NCI-H446 treated with DMSO at 0.1 percent for 48 hours (cell line): ENCODE measurements at regions not wholly inside any gene's neighbourhood (a gene's known extent, or its start where the extent isn't known, plus 50 kb on each side); places are given as distances from the start of the nearest gene placed in this dataset.
"Not testable (repeated sequence)": the region's sequence is repeated elsewhere in the genome, so short reads cannot be mapped to it uniquely, and the experiment has no call there.

ENCODE experiments used
- DNase-seq: peaks from one replicate; lab custom pipeline; 2025; lab: John Stamatoyannopoulos, UW

DNA sequence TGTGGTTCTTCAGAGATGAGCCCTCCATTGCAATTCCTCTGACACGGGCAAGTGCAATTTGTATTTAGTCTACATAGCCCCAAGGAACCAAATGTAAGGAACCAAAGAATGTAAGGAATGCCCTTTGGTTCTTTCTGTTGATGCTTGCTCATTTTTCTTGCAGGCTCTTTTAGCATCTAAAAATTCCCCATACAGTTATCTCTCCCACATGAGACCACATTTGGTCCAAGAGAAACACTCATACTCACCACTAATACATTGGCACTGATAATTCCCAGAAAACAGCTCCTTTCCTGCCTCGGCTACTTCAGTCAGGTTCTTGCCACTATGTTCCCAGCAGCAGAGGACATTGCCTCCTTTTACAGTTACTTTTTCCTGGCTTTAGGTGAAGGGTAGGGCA is 332.6 kb downstream of the AEBP2 start:
- no peak for DNase-seq

DNA sequence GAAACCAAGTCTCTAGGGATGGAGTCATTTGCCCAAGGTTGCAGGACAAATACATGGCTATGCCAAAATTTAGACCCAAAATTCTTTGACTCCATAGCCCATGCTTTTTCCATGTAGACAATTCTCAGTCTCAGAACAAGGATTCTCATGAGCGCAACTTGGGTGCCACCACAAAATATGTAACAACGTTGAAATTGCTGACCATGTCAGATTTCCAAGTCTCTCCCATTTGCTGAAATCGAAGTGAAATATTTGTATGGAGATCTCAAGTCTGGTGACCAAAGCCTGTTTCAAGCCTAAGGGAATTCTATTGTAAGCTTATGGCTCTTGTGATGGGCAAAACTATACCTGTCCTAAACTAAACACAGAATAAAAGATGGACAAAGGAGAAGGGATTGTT is 333.5 kb downstream of the AEBP2 start:
- no peak for DNase-seq

GRCh38 chr12:19775241-19775640 is 335.9 kb downstream of the AEBP2 start:
- no peak for DNase-seq

GRCh38 chr12:19775976-19776375 is 336.7 kb downstream of the AEBP2 start:
- DNase-seq: not testable (repeated sequence)

DNA sequence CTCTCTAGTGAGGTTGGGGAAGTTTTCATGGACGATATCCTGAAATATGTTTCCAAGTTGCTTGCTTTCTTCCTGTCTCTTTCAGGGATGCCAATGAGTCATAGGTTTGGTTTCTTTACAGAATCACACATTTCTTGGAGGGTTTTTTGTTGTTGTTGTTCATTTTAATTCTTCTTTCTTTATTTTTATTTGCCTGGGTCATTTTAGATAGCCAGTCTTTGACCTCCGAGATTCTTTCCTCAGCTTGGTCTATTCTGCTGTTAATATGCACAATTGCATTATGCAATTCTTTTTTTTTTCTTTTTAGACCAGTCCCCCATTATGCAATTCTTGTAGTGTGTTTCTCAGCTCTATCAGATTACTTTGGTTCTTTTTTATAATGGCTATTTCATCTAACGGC is 338.9 kb downstream of the AEBP2 start:
- DNase-seq: no peak

GRCh38 chr12:19778797-19779196 is 339.5 kb downstream of the AEBP2 start:
- no peak for DNase-seq

GRCh38 chr12:19779395-19780056 is 340.2 kb downstream of the AEBP2 start:
- DNase-seq: no peak

GRCh38 chr12:19780460-19780859 is 341.2 kb downstream of the AEBP2 start:
- DNase-seq: no peak

DNA sequence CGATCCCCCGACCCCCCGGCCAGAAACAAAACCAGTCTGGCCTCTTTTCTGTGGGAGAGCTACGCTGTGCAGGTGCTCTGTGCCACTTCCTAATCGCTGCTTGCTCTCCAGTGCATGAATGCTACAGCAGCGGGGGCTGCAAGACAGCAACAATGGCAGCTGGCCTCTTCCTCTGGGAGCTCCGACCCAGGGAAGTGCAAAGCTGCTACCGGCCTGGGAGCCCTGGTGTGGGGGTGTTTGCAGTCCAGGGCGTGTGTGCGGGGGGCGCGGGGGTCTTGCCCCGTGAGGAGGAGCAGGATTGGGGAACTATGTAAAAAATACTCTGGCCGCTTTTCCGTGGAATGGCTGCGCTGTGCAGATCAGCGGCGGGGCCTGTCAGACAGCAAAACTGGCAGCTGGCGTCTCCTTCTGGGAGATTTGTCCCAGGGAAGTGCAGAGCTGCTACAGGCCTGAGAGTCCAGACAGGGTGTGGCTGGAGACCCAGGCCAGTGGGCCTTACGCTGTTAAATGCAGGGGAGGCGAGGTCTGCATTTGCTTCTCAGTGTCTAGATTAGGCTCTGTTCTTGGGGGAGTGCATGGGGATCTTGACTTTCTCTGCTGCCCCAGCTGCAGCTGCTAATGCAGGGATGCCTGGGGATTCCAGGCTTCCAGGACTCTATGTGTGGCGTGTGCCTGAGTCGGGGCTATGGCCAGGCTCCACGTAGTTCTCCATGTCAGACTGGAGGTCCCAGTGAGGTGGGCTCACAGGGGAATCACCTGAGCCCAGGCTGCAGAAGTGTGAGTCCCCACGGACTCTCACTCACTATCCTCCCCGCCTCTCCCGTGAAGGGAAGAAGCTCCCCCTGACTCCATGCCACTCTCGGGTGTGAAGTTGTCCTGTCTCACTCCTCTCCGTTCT is 344.5 kb downstream of the AEBP2 start:
- DNase-seq: no peak

GRCh38 chr12:19792028-19792427 is 352.7 kb downstream of the AEBP2 start:
- no peak for DNase-seq

- DNase-seq: no peak
These were observed 354.8 kb downstream of the AEBP2 start for GRCh38 chr12:19794116-19794515.

- DNase-seq: no peak
These were observed 359.9 kb downstream of the AEBP2 start for GRCh38 chr12:19799216-19799615.

GRCh38 chr12:19799895-19800602 is 360.8 kb downstream of the AEBP2 start:
- no peak for DNase-seq

DNA sequence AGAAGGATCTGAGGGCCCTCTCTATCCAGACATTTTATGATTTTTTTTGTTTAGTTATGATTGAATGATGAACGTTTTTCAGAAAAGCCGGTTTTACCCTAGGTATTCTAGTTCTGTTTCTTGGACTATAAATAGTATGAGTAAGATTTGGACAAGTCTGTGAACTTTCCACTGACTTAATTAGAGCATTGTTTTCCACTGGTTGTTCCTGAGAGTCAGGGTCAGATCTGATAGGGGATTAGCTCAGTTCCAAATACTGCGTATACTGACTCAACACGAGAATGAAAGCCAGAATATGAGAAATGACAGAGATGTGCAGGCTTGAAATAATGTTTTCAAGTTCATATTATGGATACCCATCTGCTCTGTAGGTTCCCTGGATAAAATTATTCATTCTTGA is 361.6 kb downstream of the AEBP2 start:
- no peak for DNase-seq

GRCh38 chr12:19801941-19802340 is 362.6 kb downstream of the AEBP2 start:
- no peak for DNase-seq

DNA sequence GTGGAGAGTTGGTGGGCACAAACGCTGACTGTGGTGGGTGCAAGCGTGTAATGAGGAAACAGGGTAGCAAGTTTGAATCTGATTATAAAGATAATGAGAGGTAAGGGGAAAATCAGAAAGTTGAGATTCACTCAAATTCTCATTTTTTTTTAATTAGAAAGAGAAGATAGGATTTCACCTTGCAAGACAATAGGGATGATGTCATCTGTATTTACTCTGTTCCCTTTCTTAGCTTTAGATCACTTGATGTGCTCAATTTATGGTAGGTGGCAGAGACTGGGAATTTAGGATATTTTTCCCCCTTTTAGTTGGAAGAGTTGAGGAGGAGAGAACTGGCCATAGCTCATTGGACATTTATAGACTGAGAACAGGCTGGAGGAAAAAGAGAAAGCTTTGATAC is 363.6 kb downstream of the AEBP2 start:
- DNase-seq: no peak

GRCh38 chr12:19804737-19805136 is 365.4 kb downstream of the AEBP2 start:
- DNase-seq: no peak

DNA sequence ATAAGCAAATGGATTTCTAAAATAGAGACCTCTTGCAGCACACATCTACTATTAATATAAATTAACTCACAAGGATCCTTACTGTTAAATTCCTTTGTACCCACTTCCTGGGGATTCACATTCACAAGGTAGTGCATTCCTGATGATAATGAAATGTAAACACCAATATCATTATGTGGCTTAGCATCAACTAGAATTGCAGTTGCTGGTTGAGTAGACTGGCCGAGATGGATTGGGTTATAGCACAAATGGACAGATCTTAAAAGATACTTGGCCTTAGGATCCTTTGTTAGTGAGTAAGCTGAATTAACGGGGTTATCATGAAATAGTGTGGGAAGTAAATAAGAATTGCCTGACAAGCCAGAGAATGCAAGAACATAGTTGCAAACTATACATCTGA is 369.1 kb downstream of the AEBP2 start:
- DNase-seq: no peak

GRCh38 chr12:19810213-19810612 is 370.9 kb downstream of the AEBP2 start:
- DNase-seq: no peak

DNA sequence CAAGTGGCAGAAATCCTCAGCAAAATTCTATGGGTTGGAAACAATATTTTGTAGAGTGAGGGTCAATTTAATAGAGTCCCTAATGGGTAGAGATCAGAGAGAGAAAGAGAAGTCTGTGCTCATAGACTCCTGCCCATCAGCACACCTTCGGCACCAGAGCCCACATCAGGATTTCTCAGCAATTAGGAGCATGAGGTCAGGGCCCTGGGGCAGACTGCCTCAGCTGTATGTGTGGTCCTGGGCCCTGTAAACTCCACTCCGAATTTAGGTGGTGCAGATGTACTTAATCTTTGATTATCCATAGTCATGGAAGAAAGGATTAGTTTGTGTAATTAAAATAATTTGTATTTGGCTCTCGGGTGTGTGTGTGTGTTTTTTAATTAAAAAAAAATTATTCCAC is 372.6 kb downstream of the AEBP2 start:
- DNase-seq: no peak

DNA sequence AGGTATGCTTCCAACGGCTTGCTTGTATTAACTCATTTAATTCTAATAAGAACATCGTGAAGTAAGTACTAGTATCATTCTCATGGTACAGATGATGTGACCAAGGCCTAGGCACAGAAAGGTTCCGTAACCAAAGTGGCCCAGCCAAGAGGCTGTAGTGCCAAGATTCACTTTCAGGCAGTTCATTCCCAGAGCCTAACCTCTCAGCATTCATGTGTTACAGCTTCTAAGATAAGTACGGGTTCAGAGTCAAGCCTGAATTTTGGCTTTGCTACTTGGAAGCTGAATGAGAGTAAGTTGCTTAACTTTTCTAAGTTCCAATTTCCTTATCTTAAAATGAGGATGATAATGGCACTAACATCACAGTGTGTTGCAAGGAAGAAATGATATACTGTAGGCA is 379.9 kb downstream of the AEBP2 start:
- DNase-seq: no peak

DNA sequence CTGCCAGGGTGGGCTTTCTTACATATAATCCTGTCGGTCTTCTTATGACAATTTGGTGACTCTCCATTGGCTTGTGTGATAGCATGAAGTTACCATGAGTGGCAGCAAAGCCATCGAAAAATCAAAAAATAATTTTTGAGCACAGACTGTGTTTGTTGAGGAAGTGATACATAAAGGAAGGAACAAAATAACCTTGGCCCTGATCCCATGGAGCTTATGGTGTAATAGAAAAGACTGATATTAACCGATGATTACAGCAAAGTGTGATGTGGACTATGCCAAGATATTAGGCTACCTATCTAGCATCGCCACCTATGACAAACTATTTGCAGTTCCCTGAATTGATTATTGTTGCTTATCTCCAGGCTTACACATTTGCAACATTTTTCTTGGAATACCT is 383.2 kb downstream of the AEBP2 start:
- DNase-seq: no peak

- not testable (repeated sequence) for DNase-seq
These were observed 384.0 kb downstream of the AEBP2 start for GRCh38 chr12:19823326-19823725.
